ENCODE measurements at regions not wholly inside any gene's neighbourhood (a gene's known extent, or its start where the extent isn't known, plus 50 kb on each side); places are given as distances from the start of the nearest gene placed in this dataset.

- TF ChIP-seq POLR2A (IDR thresholded peaks at IDR 0.05) (no peak), CTCF (IDR thresholded peaks at IDR 0.05) (no peak)
These were observed 977.5 kb downstream of the TUSC7 start for GRCh38 chr3:117687096-117687495.

All from adrenal gland (tissue), 5 donors.